H9 (cell line): ENCODE measurements at regions not wholly inside any gene's neighbourhood (a gene's known extent, or its start where the extent isn't known, plus 50 kb on each side); places are given as distances from the start of the nearest gene placed in this dataset.

Experiments used
- DNase-seq: peaks from one replicate; pipeline ENCODE4 v3.0.0-alpha.2; 2017
- H2AFZ ChIP-seq: one replicate; pipeline ENCODE4 v1.6.1; 2013; ENCODE audit warnings: mild to moderate bottlenecking, low read length, control low read depth, moderate library complexity
- H2AK5ac ChIP-seq: 2 replicates; pipeline ENCODE4 v1.6.1; 2013; ENCODE audit warnings: low read length, control low read depth, mixed read lengths; ENCODE audit not compliant: insufficient read length
- H2BK120ac ChIP-seq: one replicate; pipeline ENCODE4 v1.6.1; 2013; ENCODE audit warnings: low read depth, mild to moderate bottlenecking, low read length, control low read depth, inconsistent platforms; ENCODE audit not compliant: poor library complexity, severe bottlenecking
- H2BK12ac ChIP-seq: 2 replicates; pipeline ENCODE4 v1.6.1; 2013; ENCODE audit warnings: low read length, control low read depth, mixed read lengths, low read depth; ENCODE audit not compliant: insufficient read length
- H2BK15ac ChIP-seq: 2 replicates; pipeline ENCODE4 v1.6.1; 2013; ENCODE audit warnings: low read depth, low read length, control low read depth
- H2BK20ac ChIP-seq: one replicate; pipeline ENCODE4 v1.6.1; 2013; ENCODE audit warnings: low read depth, mild to moderate bottlenecking, low read length, control low read depth, inconsistent platforms; ENCODE audit not compliant: poor library complexity, severe bottlenecking
- H2BK5ac ChIP-seq: 2 replicates; pipeline ENCODE4 v1.6.1; 2013; ENCODE audit warnings: low read length, control low read depth, mixed read lengths; ENCODE audit not compliant: insufficient read length
- H3K14ac ChIP-seq: 2 replicates; pipeline ENCODE4 v1.6.1; 2013; ENCODE audit warnings: low read length, control low read depth; ENCODE audit not compliant: insufficient read depth
- H3K18ac ChIP-seq: 2 replicates; pipeline ENCODE4 v1.6.1; 2013; ENCODE audit warnings: low read depth, mild to moderate bottlenecking, mixed read lengths, low read length, control low read depth; ENCODE audit not compliant: insufficient read length
- H3K23ac ChIP-seq: 2 replicates; pipeline ENCODE4 v1.6.1; 2013; ENCODE audit warnings: low read length, control low read depth, mixed read lengths, low read depth; ENCODE audit not compliant: insufficient read length
- H3K23me2 ChIP-seq: 2 replicates; pipeline ENCODE4 v1.6.1; 2013; ENCODE audit warnings: low read depth, mild to moderate bottlenecking, mixed read lengths, low read length, control low read depth; ENCODE audit not compliant: insufficient read length, poor library complexity, severe bottlenecking
- H3K27ac ChIP-seq: 2 replicates; pipeline ENCODE4 v1.5.1; 2013; ENCODE audit warnings: low read length, control low read depth, mixed read lengths, low read depth; ENCODE audit not compliant: insufficient read length
- H3K27me3 ChIP-seq: 2 replicates; pipeline ENCODE4 v1.6.1; 2013; ENCODE audit warnings: low read length, control low read depth, inconsistent platforms; ENCODE audit not compliant: insufficient read depth
- H3K4ac ChIP-seq: 2 replicates; pipeline ENCODE4 v1.6.1; 2013; ENCODE audit warnings: low read depth, mild to moderate bottlenecking, control low read depth, inconsistent platforms, low read length, moderate library complexity
- H3K4me1 ChIP-seq: 2 replicates; pipeline ENCODE4 v1.6.1; 2013; ENCODE audit warnings: low read length, control low read depth, inconsistent platforms; ENCODE audit not compliant: insufficient read depth
- H3K4me2 ChIP-seq: 2 replicates; pipeline ENCODE4 v1.6.1; 2013; ENCODE audit warnings: low read length, control low read depth, mixed read lengths; ENCODE audit not compliant: insufficient read length, insufficient read depth
- H3K56ac ChIP-seq: 2 replicates; pipeline ENCODE4 v1.6.1; 2013; ENCODE audit warnings: low read depth, mild to moderate bottlenecking, mixed read lengths, low read length, control low read depth; ENCODE audit not compliant: insufficient read length
- H3K79me1 ChIP-seq: 2 replicates; pipeline ENCODE4 v1.6.1; 2013; ENCODE audit warnings: low read depth, mild to moderate bottlenecking, moderate library complexity, low read length, control low read depth, inconsistent platforms; ENCODE audit not compliant: insufficient read depth, poor library complexity, severe bottlenecking
- H3K79me2 ChIP-seq: 2 replicates; pipeline ENCODE4 v1.6.1; 2013; ENCODE audit warnings: low read length, control low read depth, inconsistent platforms; ENCODE audit not compliant: insufficient read depth
- H3K9ac ChIP-seq: 2 replicates; pipeline ENCODE4 v1.6.1; 2013; ENCODE audit warnings: low read length, control low read depth, mixed read lengths; ENCODE audit not compliant: insufficient read length; ENCODE audit errors: extremely low read depth
- H3K9me3 ChIP-seq: one replicate; pipeline ENCODE4 v1.6.1; 2013; ENCODE audit warnings: low read depth, low read length, inconsistent platforms; ENCODE audit not compliant: control insufficient read depth
- H3T11ph ChIP-seq: one replicate; pipeline ENCODE4 v1.6.1; 2013; ENCODE audit warnings: mild to moderate bottlenecking, low read length, control low read depth, inconsistent platforms
- H4K20me1 ChIP-seq: one replicate; pipeline ENCODE4 v1.6.1; 2013; ENCODE audit not compliant: control insufficient read depth, insufficient read length, insufficient read depth
- H4K5ac ChIP-seq: 2 replicates; pipeline ENCODE4 v1.6.1; 2013; ENCODE audit warnings: low read depth, mild to moderate bottlenecking, mixed read lengths, low read length, control low read depth; ENCODE audit not compliant: insufficient read length
- H4K8ac ChIP-seq: replicated peaks from 2 replicates; pipeline ENCODE4 v1.6.1; 2013; ENCODE audit warnings: low read length, control low read depth, mixed read lengths, low read depth; ENCODE audit not compliant: insufficient read length
- H4K91ac ChIP-seq: 2 replicates; pipeline ENCODE4 v1.6.1; 2013; ENCODE audit warnings: low read depth, mild to moderate bottlenecking, moderate library complexity, mixed read lengths, low read length, control low read depth; ENCODE audit not compliant: insufficient read length
- H3K27ac Mint-ChIP-seq, 3 experiments: 2 replicates in 2 of 3; 3 replicates in 1 of 3; pipeline ENCODE4 v1.8.0; 2020 to 2021; ENCODE audit warnings: mixed read lengths in 3 of 3, mild to moderate bottlenecking in 1 of 3, moderate library complexity in 1 of 3
- H3K27me3 Mint-ChIP-seq: 2 replicates; pipeline ENCODE4 v1.8.0; 2021; ENCODE audit warnings: low read depth, mild to moderate bottlenecking, moderate library complexity, mixed read lengths
- H3K36me3 Mint-ChIP-seq, 3 experiments: 2 replicates in 2 of 3; 3 replicates in 1 of 3; pipeline ENCODE4 v1.8.0; 2020 to 2021; ENCODE audit warnings: low read depth in 3 of 3, mixed read lengths in 3 of 3; ENCODE audit not compliant: insufficient read depth in 1 of 3
- H3K4me1 Mint-ChIP-seq, 2 experiments: 2 replicates each; pipeline ENCODE4 v1.8.0; 2020; ENCODE audit warnings: mixed read lengths in 2 of 2
- H3K4me3 Mint-ChIP-seq, 2 experiments: 2 replicates in 1 of 2; 3 replicates in 1 of 2; pipeline ENCODE4 v1.8.0; 2020 to 2021; ENCODE audit warnings: mild to moderate bottlenecking in 2 of 2, mixed read lengths in 2 of 2, moderate library complexity in 1 of 2
- H3K9me3 Mint-ChIP-seq, 2 experiments: 2 replicates in 1 of 2; 3 replicates in 1 of 2; pipeline ENCODE4 v1.8.0; 2020; ENCODE audit warnings: mild to moderate bottlenecking in 2 of 2, mixed read lengths in 2 of 2, moderate library complexity in 1 of 2
- WGBS: extraction: QIAGEN DNeasy Blood & Tissue Kit; methylation state at CpG from one replicate; pipeline ENCODE4 v1.1.7; 2013; ENCODE audit warnings: missing lambda C conversion rate, low lambda C conversion rate, mixed read lengths; ENCODE audit not compliant: insufficient read length; ENCODE audit errors: extremely low coverage; 5-methylcytosine and 5-hydroxymethylcytosine counted together
- TF ChIP-seq, protein P1 (sequence below): fragments of 200-600 bp; sonication (generic); conservative IDR thresholded peaks from 3 replicates; pipeline ENCODE4 v1.8.0; 2021; ENCODE audit warnings: antibody characterized with exemption, mild to moderate bottlenecking

DNA sequence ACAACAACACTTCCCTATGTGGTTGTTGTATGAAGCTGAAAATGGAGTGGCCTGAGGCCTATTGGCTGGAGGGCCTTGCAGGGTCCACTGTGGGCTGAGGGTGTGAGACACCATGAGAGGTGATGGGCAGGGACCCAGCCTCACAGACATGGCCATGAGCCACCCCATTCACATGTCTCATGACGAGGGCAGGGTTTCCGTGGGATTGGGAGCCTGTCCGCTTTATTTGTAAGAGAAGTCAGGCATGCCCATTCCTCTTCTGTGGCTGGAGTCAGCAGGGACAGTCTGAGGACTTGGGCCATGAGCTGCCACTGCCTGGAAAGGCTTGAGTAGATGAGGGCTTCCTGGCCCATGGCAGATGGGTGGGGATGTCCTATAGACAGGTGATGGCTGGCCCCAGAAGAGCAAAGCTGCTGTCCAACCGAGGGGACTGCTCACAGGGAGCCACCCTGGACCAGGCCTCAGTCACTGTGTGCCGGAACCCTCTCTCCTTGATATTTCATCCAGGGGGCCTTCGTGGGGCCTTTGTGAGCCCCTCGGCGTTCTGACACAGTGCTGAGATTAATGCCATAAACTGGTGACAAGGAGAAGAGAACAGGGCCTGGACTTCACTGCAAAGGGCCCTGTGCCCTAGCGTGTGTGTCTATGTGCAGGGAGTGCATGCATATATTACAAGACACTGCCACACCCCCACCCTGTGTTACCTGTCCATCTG, 971.9 kb downstream of the BRD1 start:
- Mint-ChIP-seq H3K36me3 (peaks cover 0 to 3% (median 2%) of the 10 kb centered on the region in 3 experiments; a peak in 4 of 7 replicates), H3K27ac (no peak overlapping the region), H3K27me3 (peaks cover 29% of the 10 kb centered on the region), H3K4me1 (peaks cover 0 to 4% of the 10 kb centered on the region in 2 experiments; a peak in 1 of 4 replicates), H3K4me3 (no peak overlapping the region), H3K9me3 (peaks cover 12 to 13% of the 10 kb centered on the region in 2 experiments; a peak in 4 of 5 replicates)
- no peak overlapping the region for H3T11ph ChIP-seq
- H2BK20ac ChIP-seq = no peak overlapping the region
- H3K27ac ChIP-seq = no peak overlapping the region
- H3K56ac ChIP-seq = no peak overlapping the region
- no peak overlapping the region for H2BK12ac ChIP-seq
- H3K14ac ChIP-seq = no peak overlapping the region
- H3K27me3 ChIP-seq = no peaks in the 10 kb centered on the region
- no peaks in the 10 kb centered on the region for H3K9me3 ChIP-seq
- H2AFZ ChIP-seq = no peak overlapping the region
- H3K79me1 ChIP-seq = no peaks in the 10 kb centered on the region
- no peak overlapping the region for H2AK5ac ChIP-seq
- no peak overlapping the region for H2BK5ac ChIP-seq
- no peak overlapping the region for H2BK120ac ChIP-seq
- TF ChIP-seq, protein P1, sequence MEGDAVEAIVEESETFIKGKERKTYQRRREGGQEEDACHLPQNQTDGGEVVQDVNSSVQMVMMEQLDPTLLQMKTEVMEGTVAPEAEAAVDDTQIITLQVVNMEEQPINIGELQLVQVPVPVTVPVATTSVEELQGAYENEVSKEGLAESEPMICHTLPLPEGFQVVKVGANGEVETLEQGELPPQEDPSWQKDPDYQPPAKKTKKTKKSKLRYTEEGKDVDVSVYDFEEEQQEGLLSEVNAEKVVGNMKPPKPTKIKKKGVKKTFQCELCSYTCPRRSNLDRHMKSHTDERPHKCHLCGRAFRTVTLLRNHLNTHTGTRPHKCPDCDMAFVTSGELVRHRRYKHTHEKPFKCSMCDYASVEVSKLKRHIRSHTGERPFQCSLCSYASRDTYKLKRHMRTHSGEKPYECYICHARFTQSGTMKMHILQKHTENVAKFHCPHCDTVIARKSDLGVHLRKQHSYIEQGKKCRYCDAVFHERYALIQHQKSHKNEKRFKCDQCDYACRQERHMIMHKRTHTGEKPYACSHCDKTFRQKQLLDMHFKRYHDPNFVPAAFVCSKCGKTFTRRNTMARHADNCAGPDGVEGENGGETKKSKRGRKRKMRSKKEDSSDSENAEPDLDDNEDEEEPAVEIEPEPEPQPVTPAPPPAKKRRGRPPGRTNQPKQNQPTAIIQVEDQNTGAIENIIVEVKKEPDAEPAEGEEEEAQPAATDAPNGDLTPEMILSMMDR = no peak
- no peak overlapping the region for H3K23ac ChIP-seq
- H4K8ac ChIP-seq = no peak overlapping the region
- no CpG with 5 or more reads among the region's 9 CpGs for WGBS
- no peaks in the 10 kb centered on the region for H3K23me2 ChIP-seq
- H3K4ac ChIP-seq = no peak overlapping the region
- H4K91ac ChIP-seq = no peak overlapping the region
- H4K5ac ChIP-seq = no peak overlapping the region
- no peaks in the 10 kb centered on the region for H3K4me1 ChIP-seq
- no peaks in the 10 kb centered on the region for H4K20me1 ChIP-seq
- H3K79me2 ChIP-seq = no peaks in the 10 kb centered on the region
- H3K18ac ChIP-seq = no peak overlapping the region
- no peak overlapping the region for H2BK15ac ChIP-seq
- no peak overlapping the region for H3K9ac ChIP-seq
- DNase-seq = no peak
- H3K4me2 ChIP-seq = no peak overlapping the region
